AG04449 (cell line): ENCODE measurements at regions not wholly inside any gene's neighbourhood (a gene's known extent, or its start where the extent isn't known, plus 50 kb on each side); places are given as distances from the start of the nearest gene placed in this dataset.

ENCODE experiments used
- CTCF ChIA-PET: fragments of 350-600 bp; formaldehyde crosslinking; extraction: SDS; loops from one replicate; lab custom pipeline; 2021; ENCODE audit warnings: antibody characterized with exemption; lab: Yijun Ruan, JAX
- POLR2A ChIA-PET: fragments of 400-600, 350-600 bp; formaldehyde crosslinking; extraction: SDS; loops from one replicate; lab custom pipeline; 2020; ENCODE audit warnings: antibody characterized with exemption, inconsistent platforms; lab: Yijun Ruan, JAX
- DNase-seq: peaks from one replicate; pipeline ENCODE4 v3.0.0-alpha.2; 2010; ENCODE audit warnings: low read depth, low spot score
- H3K4me3 ChIP-seq: 2 replicates; pipeline ENCODE4 v1.5.1; 2011; ENCODE audit warnings: low read depth, mild to moderate bottlenecking, control low read depth, low read length
- CTCF ChIP-seq: IDR thresholded peaks from one replicate; pipeline ENCODE4 v1.5.1; 2011; ENCODE audit warnings: mild to moderate bottlenecking, moderate library complexity, low read length, control low read depth, inconsistent platforms; ENCODE audit not compliant: insufficient read depth; ENCODE audit errors: missing control alignments

DNA sequence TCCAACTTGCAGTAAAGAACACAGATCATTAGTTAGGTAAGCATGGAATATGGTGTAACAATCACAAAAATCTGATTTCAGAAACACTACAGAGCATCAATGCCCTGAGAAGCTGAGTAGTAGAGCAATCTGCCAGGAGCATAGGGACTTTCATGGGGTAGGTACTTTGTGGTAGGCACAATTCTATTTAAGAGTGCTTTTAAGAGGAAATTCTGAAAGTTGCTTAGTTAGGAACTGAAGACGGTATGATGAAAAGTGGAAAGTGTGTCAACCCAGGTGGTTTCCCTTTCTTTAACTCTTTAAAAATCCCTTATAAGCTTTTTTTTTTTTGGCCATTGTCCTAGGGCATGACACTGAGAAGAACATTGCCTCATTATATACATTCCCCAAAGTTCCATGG, 535.7 kb upstream of the FBXO33 start:
- ChIA-PET CTCF (no interaction called here), POLR2A (no interaction called here)
- no peak for DNase-seq
- no peak overlapping the region for H3K4me3 ChIP-seq
- no peak for TF ChIP-seq CTCF

DNA sequence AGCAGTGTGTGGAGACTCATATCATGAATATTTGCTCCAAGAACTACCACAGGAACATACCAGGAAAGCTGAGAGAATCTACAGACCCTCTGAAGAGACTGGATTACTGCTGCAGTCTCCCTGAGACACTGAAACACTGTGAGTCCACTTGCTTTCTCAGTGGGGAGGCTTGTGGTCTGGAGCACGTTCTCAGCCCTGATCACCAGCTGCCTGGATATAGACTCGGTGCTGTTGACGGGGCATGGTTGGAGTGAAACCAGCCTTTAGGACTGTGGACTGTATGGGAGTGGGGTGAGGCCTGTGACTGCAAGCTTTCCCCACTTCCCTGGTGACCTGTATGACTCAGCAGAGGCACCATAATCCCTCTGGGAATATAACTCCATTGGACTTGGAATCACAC, 525.8 kb upstream of the FBXO33 start:
- TF ChIP-seq CTCF = no peak
- POLR2A ChIA-PET = no interaction called here
- no peak overlapping the region for H3K4me3 ChIP-seq
- CTCF ChIA-PET = no interaction called here
- DNase-seq = no peak

DNA sequence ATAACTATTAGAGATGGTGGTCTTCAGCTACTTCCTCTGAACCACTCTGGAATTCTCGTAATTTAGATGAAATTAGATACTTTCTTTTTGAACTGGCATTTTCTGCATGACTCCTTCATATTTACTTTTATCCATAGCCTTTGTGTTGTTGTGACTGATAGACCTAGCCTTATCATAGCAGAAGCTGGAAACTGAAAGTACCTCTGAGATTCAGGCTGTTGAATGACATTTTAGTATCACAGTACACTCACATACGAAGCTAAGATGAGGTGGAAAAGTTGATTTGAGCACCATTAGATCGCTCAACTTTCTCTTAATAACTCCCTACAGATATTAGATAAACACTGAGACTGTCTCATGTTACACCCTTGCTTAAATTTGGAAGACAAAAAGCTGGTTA, 525.1 kb upstream of the FBXO33 start:
- DNase-seq = no peak
- ChIA-PET CTCF (no interaction called here), POLR2A (no interaction called here)
- no peak for TF ChIP-seq CTCF
- H3K4me3 ChIP-seq = no peak overlapping the region

DNA sequence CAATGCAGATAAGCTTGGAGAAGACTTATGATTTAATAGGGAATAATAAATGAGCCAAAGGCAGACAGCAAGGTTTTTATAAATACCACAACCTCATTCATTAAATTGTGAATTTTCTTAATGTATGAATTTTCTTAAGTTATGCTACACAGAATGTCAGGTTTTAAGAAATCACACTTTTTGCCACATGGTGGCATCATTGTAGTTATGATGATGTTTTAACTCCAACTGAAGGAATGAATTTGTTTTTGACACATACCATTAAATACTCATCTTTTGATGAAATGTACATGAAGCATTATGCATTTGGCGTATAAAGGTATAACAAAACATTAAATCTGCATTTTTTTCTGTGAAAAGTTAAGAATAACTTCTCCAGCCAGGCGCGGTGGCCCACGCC, 524.1 kb upstream of the FBXO33 start:
- no peak for DNase-seq

DNA sequence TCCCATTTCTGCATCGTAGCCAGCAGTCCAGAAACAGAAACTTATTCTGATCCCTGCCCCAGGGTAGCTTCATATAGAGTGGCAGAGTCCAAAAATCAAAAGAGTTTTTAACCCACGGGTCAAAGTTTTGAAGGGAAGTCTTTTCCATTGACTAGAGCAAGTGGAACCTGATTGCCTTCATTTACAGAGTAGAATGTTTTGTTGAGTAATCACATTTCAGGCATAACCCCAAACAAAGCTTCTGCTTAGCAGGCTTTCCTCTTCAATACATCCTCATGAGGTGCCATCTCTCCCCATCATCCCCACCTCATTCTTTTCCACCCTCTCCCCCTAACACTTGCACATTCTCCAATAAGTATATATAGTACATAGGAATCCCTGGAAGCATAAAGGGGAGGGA, 516.0 kb upstream of the FBXO33 start:
- ChIA-PET CTCF (no interaction called here), POLR2A (no interaction called here)
- TF ChIP-seq CTCF = no peak
- DNase-seq = no peak
- no peak overlapping the region for H3K4me3 ChIP-seq

More for the DNA sequence above, 524.1 kb upstream of the FBXO33 start:
- ChIA-PET POLR2A (no interaction called here), CTCF (no interaction called here)
- no peak for TF ChIP-seq CTCF
- H3K4me3 ChIP-seq = no peak overlapping the region

DNA sequence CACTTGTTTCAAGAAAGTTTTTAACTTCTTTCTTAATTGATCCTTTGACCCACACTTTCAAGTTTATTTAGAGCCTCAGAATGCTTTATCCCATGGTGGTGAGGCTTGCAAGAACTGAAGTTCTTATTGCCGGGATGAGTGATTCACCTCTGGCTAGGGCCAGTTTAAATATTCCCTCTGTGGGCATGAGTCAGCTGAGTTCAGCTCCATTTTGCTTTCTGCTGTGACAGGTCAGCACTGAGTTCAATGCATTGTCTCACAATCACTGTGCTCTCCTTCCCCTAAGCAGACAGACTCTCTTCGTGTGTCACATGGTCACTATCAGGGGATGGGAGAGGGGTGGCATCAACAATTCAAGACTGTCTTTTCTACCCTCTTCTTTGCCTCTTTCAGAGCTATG, 514.6 kb upstream of the FBXO33 start:
- no peak for DNase-seq
- ChIA-PET POLR2A (no interaction called here), CTCF (no interaction called here)
- no peak for TF ChIP-seq CTCF
- H3K4me3 ChIP-seq = no peak overlapping the region
